Neural progenitor cell (in vitro differentiated cells): ENCODE measurements at regions not wholly inside any gene's neighbourhood (a gene's known extent, or its start where the extent isn't known, plus 50 kb on each side); places are given as distances from the start of the nearest gene placed in this dataset.
A peak's percentile ranks its signal among the peaks of the same experiment; 100 is the strongest.

Experiments
- DNase-seq: peaks from one replicate; pipeline ENCODE4 v3.0.0-alpha.2; 2016; ENCODE audit warnings: low spot score
- H2AFZ ChIP-seq: fragments of 200-600 bp; sonication (generic); replicated peaks from 2 replicates; pipeline ENCODE4 v1.6.1; 2016; ENCODE audit warnings: antibody characterized with exemption
- H3F3A ChIP-seq: fragments of 200-600 bp; sonication (generic); 2 replicates; pipeline ENCODE4 v1.6.1; 2016; ENCODE audit warnings: antibody characterized with exemption, low read depth
- H3K27ac ChIP-seq: fragments of 200-600 bp; sonication (generic); 2 replicates; pipeline ENCODE4 v1.5.1; 2016; ENCODE audit warnings: mild to moderate bottlenecking
- H3K27me3 ChIP-seq: fragments of 200-600 bp; sonication (generic); 2 replicates; pipeline ENCODE4 v1.6.1; 2016; ENCODE audit warnings: mild to moderate bottlenecking, moderate library complexity
- H3K36me3 ChIP-seq: fragments of 200-600 bp; sonication (generic); 2 replicates; pipeline ENCODE4 v1.5.1; 2016
- H3K4me1 ChIP-seq: fragments of 200-600 bp; sonication (generic); 2 replicates; pipeline ENCODE4 v1.6.1; 2016; ENCODE audit warnings: mixed run types
- H3K4me2 ChIP-seq: fragments of 200-600 bp; sonication (generic); 2 replicates; pipeline ENCODE4 v1.6.1; 2016
- H3K4me3 ChIP-seq: fragments of 200-600 bp; sonication (generic); 2 replicates; pipeline ENCODE4 v1.5.1; 2016
- H3K79me2 ChIP-seq: fragments of 200-600 bp; sonication (generic); 2 replicates; pipeline ENCODE4 v1.6.1; 2016; ENCODE audit warnings: low read depth
- H3K9ac ChIP-seq: fragments of 200-600 bp; sonication (generic); 2 replicates; pipeline ENCODE4 v1.6.1; 2016
- H3K9me3 ChIP-seq: fragments of 200-600 bp; sonication (generic); 2 replicates; pipeline ENCODE4 v1.5.1; 2016; ENCODE audit warnings: low read depth
- H4K20me1 ChIP-seq: fragments of 200-600 bp; sonication (generic); 2 replicates; pipeline ENCODE4 v1.6.1; 2016; ENCODE audit warnings: low read depth
- H3K27ac Mint-ChIP-seq: 3 replicates; pipeline ENCODE4 v1.8.0; 2021; ENCODE audit warnings: mixed read lengths
- H3K27me3 Mint-ChIP-seq: 2 replicates; pipeline ENCODE4 v1.8.0; 2022; ENCODE audit warnings: low read depth, mild to moderate bottlenecking, inconsistent platforms, moderate library complexity, mixed read lengths; ENCODE audit not compliant: insufficient read depth
- H3K36me3 Mint-ChIP-seq: 3 replicates; pipeline ENCODE4 v1.8.0; 2021; ENCODE audit warnings: mixed read lengths
- H3K4me1 Mint-ChIP-seq: 3 replicates; pipeline ENCODE4 v1.8.0; 2021; ENCODE audit warnings: mixed read lengths
- H3K4me3 Mint-ChIP-seq: 3 replicates; pipeline ENCODE4 v1.8.0; 2021; ENCODE audit warnings: mild to moderate bottlenecking, moderate library complexity, mixed read lengths
- H3K9me3 Mint-ChIP-seq: 3 replicates; pipeline ENCODE4 v1.8.0; 2020; ENCODE audit warnings: mixed read lengths
- CTCF ChIP-seq: fragments of 200-600 bp; sonication (generic); IDR thresholded peaks from 2 replicates; pipeline ENCODE4 v1.5.1; 2017; ENCODE audit warnings: antibody characterized with exemption, mild to moderate bottlenecking
- EZH2 ChIP-seq: fragments of 200-600 bp; sonication (generic); IDR thresholded peaks from 2 replicates; pipeline ENCODE4 v1.6.1; 2017; ENCODE audit warnings: antibody characterized with exemption, mild to moderate bottlenecking, moderate library complexity
- EZH2phosphoT487 ChIP-seq: fragments of 200-600 bp; sonication (generic); IDR thresholded peaks from 2 replicates; pipeline ENCODE4 v1.6.1; 2017; ENCODE audit warnings: antibody characterized with exemption

GRCh38 chr14:98944989-98945388 is 327.0 kb downstream of the BCL11B start:
- no peak overlapping the region for H3K4me2 ChIP-seq
- Mint-ChIP-seq H3K4me3 (no peak overlapping the region), H3K4me1 (peaks cover 17% of the 10 kb centered on the region), H3K27me3 (peaks cover 14% of the 10 kb centered on the region), H3K36me3 (no peaks in the 10 kb centered on the region), H3K9me3 (peaks cover 14% of the 10 kb centered on the region), H3K27ac (no peak overlapping the region)
- H3K9me3 ChIP-seq: no peaks in the 10 kb centered on the region
- H3K27me3 ChIP-seq: no peaks in the 10 kb centered on the region
- no peaks in the 10 kb centered on the region for H3K36me3 ChIP-seq
- peaks cover 16% of the 10 kb centered on the region for H3K4me1 ChIP-seq
- no peak overlapping the region for H3K4me3 ChIP-seq
- TF ChIP-seq EZH2phosphoT487 (no peak), CTCF (no peak), EZH2 (no peak)
- H3K79me2 ChIP-seq: no peaks in the 10 kb centered on the region
- no peaks in the 10 kb centered on the region for H4K20me1 ChIP-seq
- H3F3A ChIP-seq: peaks cover 5% of the 10 kb centered on the region
- no peak overlapping the region for H3K27ac ChIP-seq
- no peak overlapping the region for H2AFZ ChIP-seq
- H3K9ac ChIP-seq: no peak overlapping the region
- no peak for DNase-seq

GRCh38 chr14:98945611-98946570 is 326.1 kb downstream of the BCL11B start:
- Histone ChIP-seq H3K9me3 (no peaks in the 10 kb centered on the region), H3K27me3 (no peaks in the 10 kb centered on the region), H3K4me1 (peaks cover 16% of the 10 kb centered on the region), H3K79me2 (no peaks in the 10 kb centered on the region), H3K36me3 (no peaks in the 10 kb centered on the region), H4K20me1 (no peaks in the 10 kb centered on the region), H3F3A (peaks cover 5% of the 10 kb centered on the region), H3K9ac (no peak overlapping the region), H2AFZ (peak overlapping the region; percentile 84), H3K4me2 (no peak overlapping the region), H3K4me3 (no peak overlapping the region), H3K27ac (no peak overlapping the region)
- DNase-seq: no peak
- Mint-ChIP-seq H3K27ac (no peak overlapping the region), H3K4me3 (no peak overlapping the region), H3K36me3 (no peaks in the 10 kb centered on the region), H3K4me1 (peaks cover 17% of the 10 kb centered on the region), H3K27me3 (peaks cover 17% of the 10 kb centered on the region), H3K9me3 (peaks cover 14% of the 10 kb centered on the region)
- TF ChIP-seq EZH2 (no peak), CTCF (no peak), EZH2phosphoT487 (no peak)

GRCh38 chr14:98946940-98947339 is 325.1 kb downstream of the BCL11B start:
- DNase-seq: peak; percentile 32
- TF ChIP-seq CTCF (no peak), EZH2 (no peak), EZH2phosphoT487 (no peak)
- Histone ChIP-seq H3K27ac (no peak overlapping the region), H3K4me1 (peaks cover 16% of the 10 kb centered on the region), H3K4me3 (no peak overlapping the region), H3K9ac (no peak overlapping the region), H3F3A (peaks cover 5% of the 10 kb centered on the region), H3K4me2 (no peak overlapping the region), H4K20me1 (no peaks in the 10 kb centered on the region), H3K27me3 (no peaks in the 10 kb centered on the region), H3K36me3 (no peaks in the 10 kb centered on the region), H3K9me3 (no peaks in the 10 kb centered on the region), H2AFZ (peak overlapping the region; percentile 84), H3K79me2 (no peaks in the 10 kb centered on the region)
- Mint-ChIP-seq H3K27me3 (peaks cover 17% of the 10 kb centered on the region), H3K27ac (peak overlapping the region; percentile 81), H3K4me3 (no peak overlapping the region), H3K36me3 (no peaks in the 10 kb centered on the region), H3K4me1 (peaks cover 17% of the 10 kb centered on the region), H3K9me3 (peaks cover 14% of the 10 kb centered on the region)
